ENCODE measurements at regions not wholly inside any gene's neighbourhood (a gene's known extent, or its start where the extent isn't known, plus 50 kb on each side); places are given as distances from the start of the nearest gene placed in this dataset.
"Not testable (repeated sequence)": the region's sequence is repeated elsewhere in the genome, so short reads cannot be mapped to it uniquely, and the experiment has no call there.

GRCh38 chr6:78694628-78695027 lies 172.7 kb upstream of the IRAK1BP1 start:
- not testable (repeated sequence) for TF ChIP-seq CTCF (IDR thresholded peaks at IDR 0.05; ENCODE audit: low read depth, low read length, missing input control); YY1 (IDR thresholded peaks at IDR 0.05); FOXA2 (IDR thresholded peaks at IDR 0.05); TAF1 (conservative IDR thresholded peaks at IDR 0.05); MAX (IDR thresholded peaks at IDR 0.05); REST (IDR thresholded peaks at IDR 0.05); JUND (IDR thresholded peaks at IDR 0.05)
